Smooth muscle cell (in vitro differentiated cells): ENCODE measurements at regions not wholly inside any gene's neighbourhood (a gene's known extent, or its start where the extent isn't known, plus 50 kb on each side); places are given as distances from the start of the nearest gene placed in this dataset.

Source experiments
- DNase-seq: peaks from one replicate; lab custom pipeline; 2025; ENCODE audit not compliant: unreplicated experiment; lab: John Stamatoyannopoulos, UW
- H2AFZ ChIP-seq: fragments of 200-600 bp; sonication (generic); 2 replicates; pipeline ENCODE4 v1.6.0; 2016; ENCODE audit warnings: antibody characterized with exemption, low read depth, mild to moderate bottlenecking
- H3F3A ChIP-seq: fragments of 200-600 bp; sonication (generic); 2 replicates; pipeline ENCODE4 v1.6.0; 2017; ENCODE audit warnings: antibody characterized with exemption, low read depth
- H3K27ac ChIP-seq: fragments of 200-600 bp; sonication (generic); 2 replicates; pipeline ENCODE4 v1.5.1; 2016; ENCODE audit warnings: low read depth, mild to moderate bottlenecking
- H3K27me3 ChIP-seq: fragments of 200-600 bp; sonication (generic); 2 replicates; pipeline ENCODE4 v1.6.1; 2016; ENCODE audit warnings: low read depth, mild to moderate bottlenecking
- H3K36me3 ChIP-seq: fragments of 200-600 bp; sonication (generic); 2 replicates; pipeline ENCODE4 v1.5.1; 2016; ENCODE audit warnings: low read depth
- H3K4me1 ChIP-seq: fragments of 200-600 bp; sonication (generic); 2 replicates; pipeline ENCODE4 v1.5.1; 2016; ENCODE audit warnings: low read depth
- H3K4me2 ChIP-seq: fragments of 200-600 bp; sonication (generic); 2 replicates; pipeline ENCODE4 v1.6.0; 2016; ENCODE audit warnings: mild to moderate bottlenecking
- H3K4me3 ChIP-seq: fragments of 200-600 bp; sonication (generic); 2 replicates; pipeline ENCODE4 v1.5.1; 2016; ENCODE audit warnings: mild to moderate bottlenecking
- H3K79me2 ChIP-seq: fragments of 200-600 bp; sonication (generic); 2 replicates; pipeline ENCODE4 v1.6.0; 2016; ENCODE audit warnings: low read depth, mild to moderate bottlenecking
- H3K9ac ChIP-seq: fragments of 200-600 bp; sonication (generic); 2 replicates; pipeline ENCODE4 v1.6.0; 2016; ENCODE audit warnings: low read depth
- H3K9me3 ChIP-seq: fragments of 200-600 bp; sonication (generic); replicated peaks from 2 replicates; pipeline ENCODE4 v1.5.1; 2016; ENCODE audit warnings: low read depth
- H4K20me1 ChIP-seq: fragments of 200-600 bp; sonication (generic); 2 replicates; pipeline ENCODE4 v1.6.0; 2016; ENCODE audit warnings: low read depth
- CTCF ChIP-seq: fragments of 200-600 bp; sonication (generic); IDR thresholded peaks from 2 replicates; pipeline ENCODE4 v1.5.1; 2017; ENCODE audit warnings: borderline replicate concordance, mild to moderate bottlenecking, antibody characterized with exemption; ENCODE audit not compliant: insufficient read depth, poor library complexity, severe bottlenecking
- whole genome bisulfite sequencing: methylation state at CpG from one replicate; pipeline ENCODE4 v1.1.7; 2016; ENCODE audit warnings: low lambda C conversion rate; 5-methylcytosine and 5-hydroxymethylcytosine counted together

GRCh38 chr4:58646126-58646525 is 1535.9 kb upstream of the IGFBP7 start:
- Histone ChIP-seq H3K4me3 (no peak overlapping the region), H3F3A (no peaks in the 10 kb centered on the region), H4K20me1 (no peaks in the 10 kb centered on the region), H3K9me3 (no peaks in the 10 kb centered on the region), H3K4me1 (no peaks in the 10 kb centered on the region), H3K4me2 (no peak overlapping the region), H3K27ac (no peak overlapping the region), H3K79me2 (no peaks in the 10 kb centered on the region), H3K27me3 (no peaks in the 10 kb centered on the region), H2AFZ (no peak overlapping the region), H3K9ac (no peak overlapping the region), H3K36me3 (no peaks in the 10 kb centered on the region)
- no peak for TF ChIP-seq CTCF
- DNase-seq, result no peak
- 91% methylated on average over 3 of the region's 3 CpGs for WGBS

GRCh38 chr4:58644549-58644948 is 1534.4 kb upstream of the IGFBP7 start:
- Histone ChIP-seq H3K27ac (no peak overlapping the region), H3F3A (no peaks in the 10 kb centered on the region), H3K4me2 (no peak overlapping the region), H3K79me2 (no peaks in the 10 kb centered on the region), H3K9me3 (no peaks in the 10 kb centered on the region), H3K4me1 (no peaks in the 10 kb centered on the region), H3K27me3 (no peaks in the 10 kb centered on the region), H4K20me1 (no peaks in the 10 kb centered on the region), H3K9ac (no peak overlapping the region), H2AFZ (no peak overlapping the region), H3K36me3 (no peaks in the 10 kb centered on the region), H3K4me3 (no peak overlapping the region)
- 83% methylated on average over 3 of the region's 3 CpGs for WGBS
- no peak for TF ChIP-seq CTCF
- DNase-seq, result no peak

DNA sequence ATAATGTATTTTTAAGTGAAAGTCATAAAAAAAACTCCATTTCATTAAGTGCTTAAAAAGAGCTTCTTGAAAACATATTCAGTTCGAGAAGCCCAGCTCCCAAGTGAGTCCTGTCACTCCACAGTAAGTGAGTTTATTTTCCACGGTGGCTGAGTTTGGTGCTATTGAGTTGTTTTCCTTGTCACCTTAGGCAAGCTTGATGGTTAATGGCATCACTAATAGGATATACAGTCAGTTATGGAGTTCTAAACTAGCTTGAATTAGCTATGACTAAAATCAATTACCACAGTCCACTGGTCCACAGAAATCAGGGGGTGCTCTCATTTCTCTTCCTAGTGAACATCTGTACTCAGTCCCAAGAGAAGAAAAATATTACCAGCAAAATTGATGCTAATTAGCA is 1526.2 kb upstream of the IGFBP7 start:
- 75% methylated on average over 2 of the region's 2 CpGs for WGBS
- Histone ChIP-seq H3K9ac (no peak overlapping the region), H2AFZ (no peak overlapping the region), H3K9me3 (no peaks in the 10 kb centered on the region), H3K27ac (no peak overlapping the region), H3K4me1 (no peaks in the 10 kb centered on the region), H3K4me2 (no peak overlapping the region), H3K27me3 (no peaks in the 10 kb centered on the region), H4K20me1 (no peaks in the 10 kb centered on the region), H3K36me3 (no peaks in the 10 kb centered on the region), H3K4me3 (no peak overlapping the region), H3K79me2 (no peaks in the 10 kb centered on the region), H3F3A (no peaks in the 10 kb centered on the region)
- DNase-seq, result no peak
- TF ChIP-seq CTCF, result no peak

DNA sequence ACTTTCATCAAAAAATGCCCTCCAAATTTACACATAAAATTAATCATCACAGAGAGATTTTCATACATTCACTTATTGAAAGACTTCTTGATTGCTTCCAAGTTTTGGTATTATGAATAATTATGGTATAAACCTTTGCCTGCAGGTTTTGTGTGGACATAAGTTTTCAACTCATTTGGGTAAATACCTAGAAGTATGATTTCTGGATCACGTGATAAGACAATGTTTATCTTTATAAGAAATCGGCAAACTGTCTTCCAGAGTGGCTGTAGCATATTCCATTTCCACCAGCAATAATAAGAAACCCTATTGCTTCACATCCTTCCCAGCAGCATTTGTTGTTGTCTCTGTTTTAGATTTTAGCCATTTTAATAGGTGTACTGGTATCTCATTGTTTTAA is 1507.0 kb upstream of the IGFBP7 start:
- Histone ChIP-seq H3K36me3 (no peaks in the 10 kb centered on the region), H3F3A (no peaks in the 10 kb centered on the region), H3K4me1 (no peaks in the 10 kb centered on the region), H3K4me3 (no peak overlapping the region), H2AFZ (no peak overlapping the region), H3K79me2 (no peaks in the 10 kb centered on the region), H3K27ac (no peak overlapping the region), H3K9me3 (no peaks in the 10 kb centered on the region), H3K27me3 (no peaks in the 10 kb centered on the region), H3K4me2 (no peak overlapping the region), H3K9ac (no peak overlapping the region), H4K20me1 (no peaks in the 10 kb centered on the region)
- DNase-seq, result no peak
- TF ChIP-seq CTCF, result no peak
- 87% methylated on average over 2 of the region's 2 CpGs for WGBS
